GM18858 (cell line): ENCODE measurements at regions not wholly inside any gene's neighbourhood (a gene's known extent, or its start where the extent isn't known, plus 50 kb on each side); places are given as distances from the start of the nearest gene placed in this dataset.
"Not testable (repeated sequence)": the region's sequence is repeated elsewhere in the genome, so short reads cannot be mapped to it uniquely, and the experiment has no call there.

ENCODE experiments used
- ATAC-seq: cut with Tn5 transposase; IDR thresholded peaks from one replicate; pipeline ENCODE4 v1.9.1; 2021; ENCODE audit not compliant: unreplicated experiment

DNA sequence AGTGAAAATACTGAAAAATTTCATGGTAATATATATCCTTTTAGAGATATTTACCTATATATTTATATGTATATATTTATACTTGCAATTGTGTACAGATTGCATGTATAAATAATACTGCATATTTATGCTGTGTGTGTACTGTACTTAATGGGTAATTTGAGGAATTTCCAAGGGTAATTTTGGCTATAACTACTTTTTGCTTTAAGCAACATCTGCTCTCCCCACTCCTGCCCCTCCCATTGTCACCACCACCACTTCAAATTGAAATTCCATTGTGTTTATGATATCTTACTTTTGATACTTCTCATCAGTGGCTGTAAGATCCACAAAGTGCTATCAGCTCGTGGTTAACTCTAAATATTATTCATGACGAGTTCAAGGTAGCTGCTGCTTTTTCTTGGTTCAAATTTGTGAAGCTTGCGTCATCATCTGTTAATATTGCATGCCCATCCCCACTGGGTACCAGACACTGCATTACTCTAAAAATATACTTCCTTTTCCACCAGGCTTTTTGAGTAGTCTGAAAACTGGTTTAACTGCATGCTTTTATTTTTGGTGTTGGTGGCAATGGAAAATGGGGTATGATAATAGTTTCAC is 91.7 kb upstream of the MITF start:
- ATAC-seq: no peak

DNA sequence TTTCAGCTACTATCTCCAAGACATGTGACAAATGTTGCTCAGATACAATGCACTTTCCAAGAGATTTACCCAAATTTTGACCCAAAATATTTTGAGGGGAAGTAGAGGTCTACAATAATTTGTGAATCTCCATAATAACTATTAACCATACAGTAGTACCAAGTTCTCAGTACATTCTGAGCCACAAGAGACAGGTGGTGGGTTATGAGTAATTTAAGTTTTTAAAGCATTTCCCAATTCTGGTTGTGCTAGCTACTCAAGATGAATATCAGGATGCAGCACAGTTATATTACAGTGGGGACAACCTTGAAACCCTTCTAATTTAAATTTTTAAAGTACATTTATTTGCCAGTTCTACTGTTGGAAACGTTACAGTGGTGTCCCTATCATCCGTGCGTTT is 92.2 kb upstream of the MITF start:
- no peak for ATAC-seq

DNA sequence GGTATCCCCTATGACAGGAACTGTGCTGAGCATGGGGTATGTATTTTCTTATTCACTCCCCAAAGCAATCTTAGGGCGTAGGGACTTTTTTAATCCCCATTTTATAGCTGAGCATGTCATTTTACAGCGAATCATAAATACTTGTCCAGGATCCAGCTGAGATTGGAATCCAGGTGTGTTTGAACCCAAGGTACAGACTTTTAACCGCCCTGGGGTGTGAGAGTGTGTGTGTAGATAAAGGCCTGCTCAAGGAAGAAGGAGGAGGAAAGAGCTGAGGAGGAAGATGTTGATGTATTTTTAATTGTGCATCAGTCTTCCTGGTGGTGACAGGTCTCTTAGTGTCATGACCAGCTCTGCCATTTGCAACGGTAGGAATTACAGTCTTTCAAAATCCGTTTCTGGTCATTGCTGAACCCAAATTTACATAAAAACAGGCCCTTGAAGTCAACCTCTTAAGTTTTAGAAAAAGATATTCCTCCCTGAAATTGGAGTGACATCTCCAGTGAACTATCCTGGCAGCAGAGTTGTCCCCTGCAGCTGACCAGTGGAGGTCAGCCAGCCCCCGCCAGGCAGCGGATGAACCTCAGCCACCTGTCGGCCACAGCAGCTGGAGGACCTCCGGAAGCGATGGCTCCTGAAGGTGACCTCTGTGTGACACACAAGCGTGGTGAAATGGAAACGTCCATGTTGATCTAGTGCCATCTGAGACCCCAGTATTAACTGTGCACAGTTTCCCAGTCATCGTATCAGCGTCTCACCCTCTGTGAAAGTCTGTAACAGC is 92.8 kb upstream of the MITF start:
- ATAC-seq: no peak

DNA sequence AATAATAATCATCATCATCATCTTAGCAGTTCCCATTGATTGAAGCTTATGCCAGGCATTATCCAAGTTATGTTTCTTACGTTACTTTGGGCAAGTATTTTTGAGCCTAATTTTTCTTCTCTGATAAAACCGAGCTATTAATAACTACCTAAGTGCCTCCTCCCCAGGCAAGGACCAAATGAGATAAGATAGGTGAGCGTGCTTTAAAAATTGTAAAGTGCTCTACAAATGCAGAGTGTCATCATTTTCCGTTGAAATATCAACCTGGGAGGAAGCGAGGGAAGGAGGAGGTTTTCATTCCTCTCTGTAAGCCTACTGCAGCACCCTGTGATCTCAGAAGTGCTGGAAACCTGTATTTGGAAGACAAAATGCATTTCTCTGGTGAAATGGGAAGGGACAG is 96.7 kb upstream of the MITF start:
- ATAC-seq: no peak

- no peak for ATAC-seq
Observed at GRCh38 chr3:69639851-69640250, 99.4 kb upstream of the MITF start.

DNA sequence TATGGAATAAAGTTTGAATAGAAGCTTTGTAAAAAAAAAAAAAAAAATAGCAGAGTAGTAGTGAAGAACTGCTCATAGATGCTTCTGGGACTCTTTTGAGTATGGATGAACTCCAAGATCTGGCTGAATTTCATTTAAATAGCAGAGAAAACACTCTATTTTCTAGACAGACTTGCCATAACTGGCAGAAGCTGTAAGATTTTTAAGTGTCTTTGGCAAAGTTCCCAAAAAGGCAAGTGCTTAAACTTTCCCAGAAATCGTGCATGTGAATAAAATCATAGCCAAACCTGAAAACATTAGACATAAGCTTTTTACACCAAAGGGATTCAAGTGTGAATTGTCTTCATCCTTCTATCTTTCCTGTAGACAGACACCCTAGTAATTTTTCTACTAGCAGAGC is 110.3 kb upstream of the MITF start:
- no peak for ATAC-seq

DNA sequence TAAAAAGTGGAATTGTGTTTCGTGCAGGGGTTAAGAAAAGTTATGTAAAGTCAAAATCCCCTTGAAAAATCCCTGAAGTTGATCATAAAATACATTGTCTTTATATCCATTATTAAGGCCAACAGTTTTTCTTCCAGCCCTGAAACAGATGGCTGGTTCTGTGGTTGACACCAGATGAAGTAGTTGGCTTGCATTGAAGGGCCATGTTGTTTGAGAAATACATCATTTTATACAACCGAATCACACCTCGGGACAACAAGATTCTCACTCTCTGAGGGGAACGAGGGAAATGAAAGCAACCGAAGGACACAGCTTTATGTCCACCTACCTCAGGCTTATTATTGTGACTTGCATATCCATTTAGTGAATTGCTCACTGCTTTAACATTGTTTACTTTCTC is 126.0 kb upstream of the MITF start:
- no peak for ATAC-seq

DNA sequence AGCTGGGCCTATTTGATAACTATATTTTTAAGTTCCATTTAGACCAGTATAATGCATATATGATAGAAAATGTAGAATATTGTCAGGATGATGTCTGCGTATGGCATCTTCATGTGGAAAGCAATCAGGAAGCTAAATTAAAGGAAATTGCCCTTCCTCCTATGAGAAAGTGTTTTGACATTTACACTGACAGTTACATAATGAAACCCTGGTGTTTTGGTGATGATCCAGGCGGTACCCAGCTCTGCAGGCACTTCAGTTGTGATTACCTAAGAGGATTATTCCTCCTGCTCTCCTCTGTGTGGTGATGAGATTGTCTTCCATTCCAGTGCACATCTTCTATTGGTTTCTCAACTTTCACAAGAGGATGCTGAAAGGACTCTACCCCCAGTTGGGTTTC is 126.5 kb upstream of the MITF start:
- ATAC-seq: no peak

DNA sequence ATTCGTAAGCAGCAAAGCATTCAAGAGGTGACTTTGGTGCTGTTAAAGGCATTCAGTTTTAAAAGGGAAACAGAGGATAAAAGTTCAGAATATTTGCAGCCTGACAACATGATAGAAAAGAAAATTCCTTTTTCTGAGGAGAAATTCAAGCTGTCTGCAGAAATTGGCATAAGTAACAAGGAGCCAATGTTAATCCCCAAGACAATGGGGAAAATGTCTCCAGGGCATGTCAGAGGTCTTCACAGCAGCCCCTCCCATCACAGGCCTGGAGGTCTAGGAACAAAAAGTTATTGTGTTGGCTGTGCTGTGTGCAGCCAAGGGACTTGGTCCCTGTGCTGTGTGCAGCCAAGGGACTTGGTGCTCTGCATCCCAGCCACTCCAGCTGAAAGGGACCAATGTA is 129.7 kb upstream of the MITF start:
- ATAC-seq: not testable (repeated sequence)

GRCh38 chr3:69607466-69608305 is 131.6 kb upstream of the MITF start:
- ATAC-seq: no peak

DNA sequence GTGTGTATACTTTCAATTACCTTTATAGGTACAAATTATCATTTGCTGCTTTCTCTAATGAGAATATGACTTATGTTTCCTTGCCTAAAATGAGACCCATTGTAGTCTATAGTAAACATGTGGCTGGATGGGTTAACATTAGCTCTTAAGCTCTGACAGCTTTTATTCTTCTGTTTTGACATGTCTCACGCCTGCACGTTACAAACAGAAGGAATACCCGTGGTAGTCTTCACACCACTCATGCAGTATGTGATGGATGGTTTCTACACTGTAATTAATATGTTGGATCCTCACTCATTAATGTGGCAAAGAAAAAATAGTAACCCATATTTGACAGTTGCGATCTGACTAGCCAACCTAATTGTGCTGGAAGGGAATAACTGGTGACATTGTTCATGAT is 133.4 kb upstream of the MITF start:
- ATAC-seq: no peak

- ATAC-seq: no peak
Observed at GRCh38 chr3:69604735-69605450, 134.4 kb upstream of the MITF start.

DNA sequence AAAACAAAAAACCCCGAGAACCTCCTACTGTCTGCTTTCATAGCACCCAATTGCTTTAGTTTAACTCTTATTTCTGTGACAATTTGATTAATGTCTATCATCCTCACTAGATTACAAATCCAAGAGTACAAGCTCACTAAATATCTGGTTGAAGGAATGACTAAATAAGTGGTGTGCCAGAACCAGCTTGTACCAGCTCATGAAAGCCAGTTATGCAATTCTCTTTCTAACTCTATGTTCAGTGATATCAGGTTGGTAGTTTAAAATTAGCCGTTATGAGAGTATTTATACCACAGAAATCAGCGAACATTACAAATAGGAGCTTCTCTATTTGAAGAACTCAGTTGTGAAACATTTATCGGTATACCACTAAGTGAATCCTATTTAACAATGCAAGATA is 137.2 kb upstream of the MITF start:
- no peak for ATAC-seq

DNA sequence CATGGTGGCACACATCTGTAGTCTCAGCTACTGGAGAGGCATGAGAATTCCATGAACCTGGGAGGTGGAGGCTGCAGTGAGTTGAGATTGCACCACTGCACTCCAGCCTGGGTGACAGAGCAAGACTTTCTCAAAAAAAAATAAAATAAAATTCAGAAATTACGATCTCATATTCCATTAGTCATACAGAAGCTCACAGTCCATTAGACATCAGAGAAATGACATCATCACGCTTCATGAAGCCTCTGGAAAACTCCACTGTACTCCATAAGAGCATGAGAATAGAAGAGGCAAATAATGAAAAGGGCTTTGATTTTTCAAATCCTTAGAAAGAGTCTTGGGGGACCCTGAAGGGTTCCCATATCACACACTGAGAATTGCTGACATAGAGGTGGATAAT is 145.0 kb upstream of the MITF start:
- no peak for ATAC-seq

GRCh38 chr3:69591164-69591736 is 148.0 kb upstream of the MITF start:
- ATAC-seq: no peak

DNA sequence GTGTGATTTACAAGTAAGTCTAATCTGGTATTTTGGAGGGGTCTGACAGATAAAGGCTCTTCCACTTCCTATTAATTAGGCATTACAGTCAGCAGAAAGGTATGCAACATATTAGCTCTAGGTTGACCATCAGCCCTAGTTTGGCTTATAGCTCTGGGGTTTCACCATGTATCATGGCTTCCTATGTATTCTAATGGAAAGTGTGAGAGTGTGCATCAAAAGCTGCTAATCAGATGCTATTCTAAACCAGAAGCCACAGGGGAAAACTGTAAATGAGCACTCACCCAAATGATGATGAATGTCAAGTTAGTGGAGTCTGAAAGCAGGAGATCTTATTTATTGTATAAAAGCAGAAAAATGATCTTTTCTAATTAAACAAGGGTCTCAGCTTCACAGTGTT is 149.2 kb upstream of the MITF start:
- ATAC-seq: no peak

DNA sequence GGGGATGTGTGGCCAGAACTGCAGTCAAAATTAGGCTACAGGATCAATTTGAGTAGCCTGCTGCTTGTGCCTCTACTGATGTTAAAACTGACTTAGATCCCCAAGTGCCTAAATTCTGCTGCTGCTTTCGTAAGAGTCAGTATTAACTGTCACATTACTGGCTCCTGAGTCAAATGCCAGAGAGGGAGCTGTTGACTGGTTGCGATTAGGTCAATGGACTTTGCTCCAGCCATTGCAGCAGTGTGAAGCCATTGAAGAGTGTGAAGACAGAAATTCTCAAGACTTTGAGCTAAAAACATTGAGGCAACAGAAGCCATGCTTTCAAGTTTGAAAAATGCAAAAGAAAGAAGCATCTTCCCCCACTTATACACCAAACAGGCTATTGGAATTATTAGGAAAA is 151.1 kb upstream of the MITF start:
- ATAC-seq: no peak

GRCh38 chr3:69585472-69585871 is 153.8 kb upstream of the MITF start:
- ATAC-seq: no peak

DNA sequence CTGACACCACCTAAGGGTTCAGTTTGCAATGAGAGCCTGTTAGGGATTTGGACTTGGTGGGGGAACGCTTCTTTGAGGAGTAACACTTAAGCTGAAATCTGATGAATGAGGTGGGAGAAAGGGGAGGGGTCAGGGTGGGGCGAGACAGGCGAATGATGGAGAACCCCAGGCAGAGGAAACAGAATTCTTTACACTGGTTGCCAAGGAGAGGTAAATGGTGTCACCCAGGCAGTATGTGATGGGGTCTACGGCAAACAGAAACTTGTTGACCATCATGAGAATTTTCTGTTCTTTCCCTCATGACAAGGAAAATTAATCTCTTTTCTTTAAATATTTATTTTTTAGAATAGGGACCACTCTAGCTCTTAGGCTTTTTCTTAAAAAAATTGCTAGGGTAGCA is 157.2 kb upstream of the MITF start:
- no peak for ATAC-seq

GRCh38 chr3:69579306-69580041 is 159.8 kb upstream of the MITF start:
- ATAC-seq: no peak
